Thoracic aorta (tissue), 2 donors: ENCODE measurements at regions not wholly inside any gene's neighbourhood (a gene's known extent, or its start where the extent isn't known, plus 50 kb on each side); places are given as distances from the start of the nearest gene placed in this dataset.

Experiments used
- ATAC-seq: fragments of 150-250 bp; one replicate; pipeline ENCODE4 v1.8.0; 2017; ENCODE audit warnings: low read depth; ENCODE audit not compliant: insufficient number of reproducible peaks, low FRiP score
- DNase-seq: peaks from one replicate; pipeline ENCODE4 v3.0.0-alpha.2; 2020; ENCODE audit warnings: low spot score
- H3K27ac ChIP-seq, 2 donors: fragments of 200-600 bp; sonication (generic); 1 replicate in 1 of 2; 2 replicates in 1 of 2; pipeline ENCODE4 v1.5.1; 2016; ENCODE audit warnings: mild to moderate bottlenecking in 2 of 2, moderate library complexity in 2 of 2
- H3K27me3 ChIP-seq: fragments of 200-600 bp; sonication (generic); replicated peaks from 2 replicates; pipeline ENCODE4 v1.6.0; 2016; ENCODE audit warnings: mild to moderate bottlenecking; ENCODE audit not compliant: insufficient read depth
- H3K36me3 ChIP-seq: fragments of 200-600 bp; sonication (generic); one replicate; pipeline ENCODE4 v1.5.1; 2016
- H3K4me1 ChIP-seq, 2 donors: fragments of 200-600 bp; sonication (generic); 1 replicate in 1 of 2; 2 replicates in 1 of 2; pipeline versions ENCODE4 v1.5.1 to v1.6.0; 2016; ENCODE audit warnings: low read depth in 2 of 2, mild to moderate bottlenecking in 1 of 2; ENCODE audit not compliant: control insufficient read depth in 1 of 2
- H3K4me3 ChIP-seq: fragments of 200-600 bp; sonication (generic); 2 replicates; pipeline ENCODE4 v1.5.1; 2016; ENCODE audit warnings: mild to moderate bottlenecking
- H3K9me3 ChIP-seq: fragments of 200-600 bp; sonication (generic); 2 replicates; pipeline ENCODE4 v1.5.1; 2016
- CTCF ChIP-seq: fragments of 200-600 bp; sonication (generic); IDR thresholded peaks from one replicate; pipeline ENCODE4 v1.5.1; 2019; ENCODE audit warnings: antibody characterized with exemption

GRCh38 chr6:81694855-81695254 lies 57.6 kb downstream of the TENT5A start:
- H3K9me3 ChIP-seq: no peaks in the 10 kb centered on the region
- H3K4me3 ChIP-seq: no peak overlapping the region
- H3K27ac ChIP-seq: no peak overlapping the region
- DNase-seq: no peak
- H3K27me3 ChIP-seq: no peaks in the 10 kb centered on the region
- peaks cover 11 to 12% of the 10 kb centered on the region in 2 donors for H3K4me1 ChIP-seq
- no peak for TF ChIP-seq CTCF
- H3K36me3 ChIP-seq: no peaks in the 10 kb centered on the region
- ATAC-seq: no peak

- H3K27ac ChIP-seq: no peak overlapping the region
- H3K4me3 ChIP-seq: no peak overlapping the region
- DNase-seq (no peak), ATAC-seq (no peak)
- no peaks in the 10 kb centered on the region for H3K9me3 ChIP-seq
- no peaks in the 10 kb centered on the region for H3K27me3 ChIP-seq
- H3K4me1 ChIP-seq: peaks cover 11 to 12% of the 10 kb centered on the region in 2 donors
- no peaks in the 10 kb centered on the region for H3K36me3 ChIP-seq
- TF ChIP-seq CTCF: no peak
Observed at GRCh38 chr6:81694207-81694606, 58.3 kb downstream of the TENT5A start.

- no peak for TF ChIP-seq CTCF
- Histone ChIP-seq H3K27me3 (no peaks in the 10 kb centered on the region), H3K27ac (no peak overlapping the region), H3K9me3 (no peaks in the 10 kb centered on the region), H3K4me1 (peaks cover 11 to 12% of the 10 kb centered on the region in 2 donors), H3K36me3 (no peaks in the 10 kb centered on the region), H3K4me3 (no peak overlapping the region)
- no peak for DNase-seq
- no peak for ATAC-seq
Observed at GRCh38 chr6:81693266-81693665, 59.2 kb downstream of the TENT5A start.

DNA sequence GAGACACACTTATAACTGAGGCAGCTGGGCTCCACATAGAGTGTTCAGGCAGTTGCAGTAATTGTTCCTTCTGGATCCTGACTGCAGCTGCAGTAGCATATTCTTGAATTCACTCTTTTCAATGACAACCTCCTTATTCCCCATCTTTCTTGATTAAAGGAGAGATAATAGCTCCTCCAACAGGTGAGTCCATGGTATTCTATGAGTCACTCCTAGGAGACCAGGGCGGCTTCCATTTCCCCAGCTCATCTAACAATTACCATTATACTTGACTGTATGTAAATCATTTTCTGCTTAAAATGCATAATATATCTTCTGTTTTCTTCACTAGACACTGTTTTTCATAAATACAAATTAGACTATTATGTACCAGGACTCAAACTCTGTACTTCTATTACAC lies 62.4 kb downstream of the TENT5A start:
- ATAC-seq: no peak
- H3K4me3 ChIP-seq: no peak overlapping the region
- no peak for DNase-seq

GRCh38 chr6:81689580-81689979 lies 62.9 kb downstream of the TENT5A start:
- ATAC-seq (no peak), DNase-seq (no peak)
- no peak overlapping the region for H3K4me3 ChIP-seq
- no peak for TF ChIP-seq CTCF
- H3K27ac ChIP-seq: no peak overlapping the region
- no peaks in the 10 kb centered on the region for H3K36me3 ChIP-seq
- H3K9me3 ChIP-seq: no peaks in the 10 kb centered on the region
- peaks cover 0 to 5% of the 10 kb centered on the region in 2 donors for H3K4me1 ChIP-seq
- H3K27me3 ChIP-seq: no peaks in the 10 kb centered on the region

More for the DNA sequence above, 62.4 kb downstream of the TENT5A start:
- Histone ChIP-seq H3K36me3 (no peaks in the 10 kb centered on the region), H3K9me3 (no peaks in the 10 kb centered on the region), H3K27me3 (no peaks in the 10 kb centered on the region), H3K4me1 (peaks cover 0 to 5% of the 10 kb centered on the region in 2 donors), H3K27ac (no peak overlapping the region)
- TF ChIP-seq CTCF: no peak
